ENCODE measurements at regions not wholly inside any gene's neighbourhood (a gene's known extent, or its start where the extent isn't known, plus 50 kb on each side); places are given as distances from the start of the nearest gene placed in this dataset.

GRCh38 chr5:167150661-167151060, 1140.8 kb upstream of the WWC1 start:
- Histone ChIP-seq H3K4me3 (ENCODE audit: low read depth, low read length) (no peak overlapping the region), H3K4me1 (ENCODE audit: control insufficient read depth, insufficient read depth, low read length, poor library complexity, severe bottlenecking) (no peaks in the 10 kb centered on the region), H3K27ac (ENCODE audit: insufficient read depth, low read length, poor library complexity, severe bottlenecking) (no peak overlapping the region), H3K9me3 (ENCODE audit: control insufficient read depth in 2 of 2, low read length in 2 of 2) (peaks cover 0 to 10% of the 10 kb centered on the region in 2 experiments), H3K36me3 (ENCODE audit: control insufficient read depth, insufficient read depth, low read length) (no peaks in the 10 kb centered on the region), H3K27me3 (ENCODE audit: control insufficient read depth, insufficient read depth, low read length) (no peaks in the 10 kb centered on the region)
- no peak overlapping the region for H3K4me3 Mint-ChIP-seq
- H3K9me3 Mint-ChIP-seq: peaks cover 1 to 13% (median 8%) of the 10 kb centered on the region in 7 donors
- no peaks in the 10 kb centered on the region for H3K27me3 Mint-ChIP-seq
- DNase-seq (no peak), ATAC-seq (ENCODE audit: low read depth in 2 of 2) (no peak)
- no peak overlapping the region for H3K27ac Mint-ChIP-seq
- H3K36me3 Mint-ChIP-seq: no peaks in the 10 kb centered on the region
- H3K4me1 Mint-ChIP-seq: no peaks in the 10 kb centered on the region

- ATAC-seq (ENCODE audit: low read depth in 2 of 2): no peak
Measured at GRCh38 chr5:167152561-167152960, 1138.9 kb upstream of the WWC1 start.

GRCh38 chr5:167155387-167156005, 1135.9 kb upstream of the WWC1 start:
- Histone ChIP-seq H3K4me3 (ENCODE audit: low read depth, low read length) (no peak overlapping the region), H3K9me3 (ENCODE audit: control insufficient read depth in 2 of 2, low read length in 2 of 2) (peaks cover 0 to 10% of the 10 kb centered on the region in 2 experiments), H3K4me1 (ENCODE audit: control insufficient read depth, insufficient read depth, low read length, poor library complexity, severe bottlenecking) (no peaks in the 10 kb centered on the region), H3K27ac (ENCODE audit: insufficient read depth, low read length, poor library complexity, severe bottlenecking) (no peak overlapping the region), H3K27me3 (ENCODE audit: control insufficient read depth, insufficient read depth, low read length) (no peaks in the 10 kb centered on the region), H3K36me3 (ENCODE audit: control insufficient read depth, insufficient read depth, low read length) (no peaks in the 10 kb centered on the region)
- DNase-seq: no peak
- Mint-ChIP-seq H3K27me3 (no peaks in the 10 kb centered on the region), H3K36me3 (no peaks in the 10 kb centered on the region), H3K4me3 (no peak overlapping the region), H3K27ac (no peak overlapping the region), H3K9me3 (peaks cover 0 to 13% (median 9%) of the 10 kb centered on the region in 7 donors), H3K4me1 (no peaks in the 10 kb centered on the region)
- no peak for ATAC-seq (ENCODE audit: low read depth in 2 of 2)

More at GRCh38 chr5:167152561-167152960, 1138.9 kb upstream of the WWC1 start:
- H3K27ac Mint-ChIP-seq: no peak overlapping the region
- no peak overlapping the region for H3K4me3 ChIP-seq (ENCODE audit: low read depth, low read length)
- no peaks in the 10 kb centered on the region for H3K27me3 ChIP-seq (ENCODE audit: control insufficient read depth, insufficient read depth, low read length)
- no peaks in the 10 kb centered on the region for H3K4me1 ChIP-seq (ENCODE audit: control insufficient read depth, insufficient read depth, low read length, poor library complexity, severe bottlenecking)
- no peaks in the 10 kb centered on the region for H3K36me3 Mint-ChIP-seq
- H3K9me3 Mint-ChIP-seq: peaks cover 0 to 12% (median 5%) of the 10 kb centered on the region in 7 donors
- H3K4me3 Mint-ChIP-seq: no peak overlapping the region
- no peak for DNase-seq
- no peaks in the 10 kb centered on the region for H3K36me3 ChIP-seq (ENCODE audit: control insufficient read depth, insufficient read depth, low read length)
- no peaks in the 10 kb centered on the region for H3K4me1 Mint-ChIP-seq
- no peak overlapping the region for H3K27ac ChIP-seq (ENCODE audit: insufficient read depth, low read length, poor library complexity, severe bottlenecking)
- no peaks in the 10 kb centered on the region for H3K27me3 Mint-ChIP-seq
- peaks cover 0 to 10% of the 10 kb centered on the region in 2 experiments for H3K9me3 ChIP-seq (ENCODE audit: control insufficient read depth in 2 of 2, low read length in 2 of 2)

- no peaks in the 10 kb centered on the region for H3K36me3 Mint-ChIP-seq
- no peak for ATAC-seq (ENCODE audit: low read depth in 2 of 2)
- H3K27ac Mint-ChIP-seq: no peak overlapping the region
Measured at GRCh38 chr5:167156446-167156845, 1135.0 kb upstream of the WWC1 start.

GRCh38 chr5:167158588-167158987, 1132.9 kb upstream of the WWC1 start:
- no peak overlapping the region for H3K4me3 ChIP-seq (ENCODE audit: low read depth, low read length)
- Mint-ChIP-seq H3K4me1 (no peaks in the 10 kb centered on the region), H3K36me3 (no peaks in the 10 kb centered on the region), H3K27me3 (no peaks in the 10 kb centered on the region), H3K4me3 (no peak overlapping the region), H3K9me3 (peaks cover 0 to 9% (median 5%) of the 10 kb centered on the region in 7 donors), H3K27ac (no peak overlapping the region)
- peaks cover 0 to 7% of the 10 kb centered on the region in 2 experiments for H3K9me3 ChIP-seq (ENCODE audit: control insufficient read depth in 2 of 2, low read length in 2 of 2)
- no peaks in the 10 kb centered on the region for H3K27me3 ChIP-seq (ENCODE audit: control insufficient read depth, insufficient read depth, low read length)
- no peak overlapping the region for H3K27ac ChIP-seq (ENCODE audit: insufficient read depth, low read length, poor library complexity, severe bottlenecking)
- no peaks in the 10 kb centered on the region for H3K4me1 ChIP-seq (ENCODE audit: control insufficient read depth, insufficient read depth, low read length, poor library complexity, severe bottlenecking)
- ATAC-seq (ENCODE audit: low read depth in 2 of 2) (no peak), DNase-seq (no peak)
- no peaks in the 10 kb centered on the region for H3K36me3 ChIP-seq (ENCODE audit: control insufficient read depth, insufficient read depth, low read length)

More at GRCh38 chr5:167156446-167156845, 1135.0 kb upstream of the WWC1 start:
- Mint-ChIP-seq H3K27me3 (no peaks in the 10 kb centered on the region), H3K4me1 (no peaks in the 10 kb centered on the region), H3K9me3 (peaks cover 0 to 14% (median 6%) of the 10 kb centered on the region in 7 donors), H3K4me3 (no peak overlapping the region)
- no peak for DNase-seq
- Histone ChIP-seq H3K4me3 (ENCODE audit: low read depth, low read length) (no peak overlapping the region), H3K4me1 (ENCODE audit: control insufficient read depth, insufficient read depth, low read length, poor library complexity, severe bottlenecking) (no peaks in the 10 kb centered on the region), H3K36me3 (ENCODE audit: control insufficient read depth, insufficient read depth, low read length) (no peaks in the 10 kb centered on the region), H3K27ac (ENCODE audit: insufficient read depth, low read length, poor library complexity, severe bottlenecking) (no peak overlapping the region), H3K9me3 (ENCODE audit: control insufficient read depth in 2 of 2, low read length in 2 of 2) (peaks cover 0 to 10% of the 10 kb centered on the region in 2 experiments), H3K27me3 (ENCODE audit: control insufficient read depth, insufficient read depth, low read length) (no peaks in the 10 kb centered on the region)

- no peaks in the 10 kb centered on the region for H3K4me1 ChIP-seq (ENCODE audit: control insufficient read depth, insufficient read depth, low read length, poor library complexity, severe bottlenecking)
- no peaks in the 10 kb centered on the region for H3K27me3 ChIP-seq (ENCODE audit: control insufficient read depth, insufficient read depth, low read length)
- no peaks in the 10 kb centered on the region for H3K36me3 Mint-ChIP-seq
- H3K9me3 Mint-ChIP-seq: peaks cover 0 to 9% (median 6%) of the 10 kb centered on the region in 7 donors
- ATAC-seq (ENCODE audit: low read depth in 2 of 2) (no peak), DNase-seq (no peak)
- peaks cover 0 to 3% of the 10 kb centered on the region in 2 experiments for H3K9me3 ChIP-seq (ENCODE audit: control insufficient read depth in 2 of 2, low read length in 2 of 2)
- no peak overlapping the region for H3K4me3 ChIP-seq (ENCODE audit: low read depth, low read length)
- H3K4me3 Mint-ChIP-seq: no peak overlapping the region
- H3K4me1 Mint-ChIP-seq: no peaks in the 10 kb centered on the region
- H3K36me3 ChIP-seq (ENCODE audit: control insufficient read depth, insufficient read depth, low read length): no peaks in the 10 kb centered on the region
- no peak overlapping the region for H3K27ac ChIP-seq (ENCODE audit: insufficient read depth, low read length, poor library complexity, severe bottlenecking)
- no peaks in the 10 kb centered on the region for H3K27me3 Mint-ChIP-seq
- H3K27ac Mint-ChIP-seq: no peak overlapping the region
Measured at GRCh38 chr5:167160388-167160787, 1131.1 kb upstream of the WWC1 start.

GRCh38 chr5:167166696-167167095, 1124.7 kb upstream of the WWC1 start:
- no peaks in the 10 kb centered on the region for H3K4me1 ChIP-seq (ENCODE audit: control insufficient read depth, insufficient read depth, low read length, poor library complexity, severe bottlenecking)
- no peak for ATAC-seq (ENCODE audit: low read depth in 2 of 2)

GRCh38 chr5:167167191-167167795, 1124.2 kb upstream of the WWC1 start:
- Histone ChIP-seq H3K4me3 (ENCODE audit: low read depth, low read length) (no peak overlapping the region), H3K4me1 (ENCODE audit: control insufficient read depth, insufficient read depth, low read length, poor library complexity, severe bottlenecking) (no peaks in the 10 kb centered on the region), H3K27me3 (ENCODE audit: control insufficient read depth, insufficient read depth, low read length) (no peaks in the 10 kb centered on the region), H3K27ac (ENCODE audit: insufficient read depth, low read length, poor library complexity, severe bottlenecking) (no peak overlapping the region), H3K36me3 (ENCODE audit: control insufficient read depth, insufficient read depth, low read length) (no peaks in the 10 kb centered on the region), H3K9me3 (ENCODE audit: control insufficient read depth in 2 of 2, low read length in 2 of 2) (no peaks in the 10 kb centered on the region)
- Mint-ChIP-seq H3K36me3 (no peaks in the 10 kb centered on the region), H3K4me1 (no peaks in the 10 kb centered on the region), H3K9me3 (peaks cover 1 to 12% (median 7%) of the 10 kb centered on the region in 7 donors), H3K4me3 (no peak overlapping the region), H3K27ac (no peak overlapping the region), H3K27me3 (no peaks in the 10 kb centered on the region)
- ATAC-seq (ENCODE audit: low read depth in 2 of 2) (no peak), DNase-seq (no peak)

More at GRCh38 chr5:167166696-167167095, 1124.7 kb upstream of the WWC1 start:
- H3K27ac ChIP-seq (ENCODE audit: insufficient read depth, low read length, poor library complexity, severe bottlenecking): no peak overlapping the region
- no peaks in the 10 kb centered on the region for H3K36me3 ChIP-seq (ENCODE audit: control insufficient read depth, insufficient read depth, low read length)
- H3K4me1 Mint-ChIP-seq: no peaks in the 10 kb centered on the region
- DNase-seq: no peak
- peaks cover 1 to 11% (median 8%) of the 10 kb centered on the region in 7 donors for H3K9me3 Mint-ChIP-seq
- no peaks in the 10 kb centered on the region for H3K27me3 ChIP-seq (ENCODE audit: control insufficient read depth, insufficient read depth, low read length)
- H3K27me3 Mint-ChIP-seq: no peaks in the 10 kb centered on the region
- H3K9me3 ChIP-seq (ENCODE audit: control insufficient read depth in 2 of 2, low read length in 2 of 2): no peaks in the 10 kb centered on the region
- H3K4me3 Mint-ChIP-seq: no peak overlapping the region
- H3K27ac Mint-ChIP-seq: no peak overlapping the region
- H3K4me3 ChIP-seq (ENCODE audit: low read depth, low read length): no peak overlapping the region
- no peaks in the 10 kb centered on the region for H3K36me3 Mint-ChIP-seq
